KMS-11 (cell line): ENCODE measurements at regions not wholly inside any gene's neighbourhood (a gene's known extent, or its start where the extent isn't known, plus 50 kb on each side); places are given as distances from the start of the nearest gene placed in this dataset.

Experiments used
- H2AFZ ChIP-seq: fragments of 200-600 bp; sonication (generic); 2 replicates; pipeline ENCODE4 v1.6.1; 2016; ENCODE audit warnings: antibody characterized with exemption, mixed run types, low read depth
- H3K27ac ChIP-seq: fragments of 200-600 bp; sonication (generic); 2 replicates; pipeline ENCODE4 v1.6.1; 2016; ENCODE audit warnings: mild to moderate bottlenecking, mixed run types
- H3K27me3 ChIP-seq: fragments of 200-600 bp; sonication (generic); 2 replicates; pipeline ENCODE4 v1.6.1; 2017; ENCODE audit warnings: mild to moderate bottlenecking, low read depth, mixed run types, moderate library complexity; ENCODE audit not compliant: insufficient read depth
- H3K36me3 ChIP-seq: fragments of 200-600 bp; sonication (generic); 2 replicates; pipeline ENCODE4 v1.6.1; 2017; ENCODE audit warnings: mild to moderate bottlenecking, mixed run types; ENCODE audit not compliant: insufficient read depth
- H3K4me1 ChIP-seq: fragments of 200-600 bp; sonication (generic); 2 replicates; pipeline ENCODE4 v1.6.1; 2016; ENCODE audit warnings: mild to moderate bottlenecking, low read depth, mixed run types; ENCODE audit not compliant: poor library complexity, severe bottlenecking
- H3K4me2 ChIP-seq: fragments of 200-600 bp; sonication (generic); 2 replicates; pipeline ENCODE4 v1.7.0; 2016; ENCODE audit warnings: mild to moderate bottlenecking, mixed run types
- H3K4me3 ChIP-seq: fragments of 200-600 bp; sonication (generic); IDR thresholded peaks from 2 replicates; pipeline ENCODE4 v1.6.1; 2017; ENCODE audit warnings: low read depth, low read length, mixed read lengths; ENCODE audit not compliant: insufficient read depth
- H3K79me2 ChIP-seq: fragments of 200-600 bp; sonication (generic); 2 replicates; pipeline ENCODE4 v1.6.1; 2016; ENCODE audit warnings: low read depth, mixed run types; ENCODE audit not compliant: insufficient read depth
- H3K9ac ChIP-seq: fragments of 200-600 bp; sonication (generic); 2 replicates; pipeline ENCODE4 v1.6.1; 2016; ENCODE audit warnings: mild to moderate bottlenecking, mixed run types
- H4K20me1 ChIP-seq: fragments of 200-600 bp; sonication (generic); 2 replicates; pipeline ENCODE4 v1.6.1; 2016; ENCODE audit warnings: mild to moderate bottlenecking, mixed run types; ENCODE audit not compliant: insufficient read depth
- CTCF ChIP-seq: fragments of 200-600 bp; sonication (generic); conservative IDR thresholded peaks from 2 replicates; pipeline ENCODE4 v1.6.1; 2017; ENCODE audit warnings: low read depth, mild to moderate bottlenecking, antibody characterized with exemption, low read length, moderate library complexity, mixed read lengths

- H3K27me3 ChIP-seq, result no peaks in the 10 kb centered on the region
- no peak overlapping the region for H3K9ac ChIP-seq
- H4K20me1 ChIP-seq, result no peaks in the 10 kb centered on the region
- H3K36me3 ChIP-seq, result no peaks in the 10 kb centered on the region
- H3K79me2 ChIP-seq, result no peaks in the 10 kb centered on the region
- H3K4me2 ChIP-seq, result no peak overlapping the region
- H3K4me1 ChIP-seq, result no peaks in the 10 kb centered on the region
- H3K4me3 ChIP-seq, result no peak overlapping the region
- TF ChIP-seq CTCF, result no peak
- no peak overlapping the region for H2AFZ ChIP-seq
- H3K27ac ChIP-seq, result no peak overlapping the region
These were observed 539.4 kb upstream of the TNP1 start for GRCh38 chr2:217399291-217399690.

GRCh38 chr2:217398860-217399259 lies 539.0 kb upstream of the TNP1 start:
- Histone ChIP-seq H3K4me3 (no peak overlapping the region), H3K27ac (no peak overlapping the region), H2AFZ (no peak overlapping the region), H4K20me1 (no peaks in the 10 kb centered on the region), H3K4me1 (no peaks in the 10 kb centered on the region), H3K79me2 (no peaks in the 10 kb centered on the region), H3K27me3 (no peaks in the 10 kb centered on the region), H3K36me3 (no peaks in the 10 kb centered on the region), H3K9ac (no peak overlapping the region), H3K4me2 (no peak overlapping the region)
- no peak for TF ChIP-seq CTCF

GRCh38 chr2:217398101-217398500 lies 538.2 kb upstream of the TNP1 start:
- Histone ChIP-seq H4K20me1 (no peaks in the 10 kb centered on the region), H3K9ac (no peak overlapping the region)
- TF ChIP-seq CTCF, result no peak

DNA sequence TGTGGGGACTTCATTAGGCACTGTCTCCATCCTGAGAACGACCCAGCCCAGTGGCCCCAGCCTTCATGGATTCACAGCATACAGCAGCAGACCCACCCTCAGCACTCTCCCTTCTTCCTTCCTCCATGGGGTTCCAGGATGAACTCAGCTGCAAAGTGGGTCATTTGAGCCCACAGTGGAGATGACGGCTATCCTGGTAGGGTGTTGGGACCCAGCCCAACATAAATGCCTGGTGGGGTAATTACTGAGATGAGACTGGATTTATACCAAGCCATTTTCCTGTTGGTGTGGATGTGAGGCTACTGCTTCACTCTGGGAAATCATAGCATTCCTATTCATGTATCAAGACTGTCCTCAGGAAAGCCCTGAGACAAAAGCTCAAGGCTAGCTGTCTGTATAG lies 536.7 kb upstream of the TNP1 start:
- no peak overlapping the region for H2AFZ ChIP-seq
- H3K36me3 ChIP-seq, result no peaks in the 10 kb centered on the region
- H4K20me1 ChIP-seq, result no peaks in the 10 kb centered on the region
- H3K9ac ChIP-seq, result no peak overlapping the region
- no peak overlapping the region for H3K4me2 ChIP-seq
- no peak overlapping the region for H3K27ac ChIP-seq
- H3K79me2 ChIP-seq, result no peaks in the 10 kb centered on the region
- no peak for TF ChIP-seq CTCF
- H3K4me1 ChIP-seq, result no peaks in the 10 kb centered on the region
- no peaks in the 10 kb centered on the region for H3K27me3 ChIP-seq
- H3K4me3 ChIP-seq, result no peak overlapping the region

More at GRCh38 chr2:217398101-217398500, 538.2 kb upstream of the TNP1 start:
- Histone ChIP-seq H3K27ac (no peak overlapping the region), H3K4me1 (no peaks in the 10 kb centered on the region), H3K79me2 (no peaks in the 10 kb centered on the region), H3K27me3 (no peaks in the 10 kb centered on the region), H3K36me3 (no peaks in the 10 kb centered on the region), H3K4me2 (no peak overlapping the region), H3K4me3 (no peak overlapping the region), H2AFZ (no peak overlapping the region)
